ENCODE measurements at regions not wholly inside any gene's neighbourhood (a gene's known extent, or its start where the extent isn't known, plus 50 kb on each side); places are given as distances from the start of the nearest gene placed in this dataset.

GRCh38 chr20:23282546-23282945, 68.0 kb upstream of the NXT1 start:
- ChIA-PET POLR2A (no interaction called here), CTCF (interaction anchor here (0.6 kb wide), 1 partner anchor 696 kb away, joined by 3 read pairs; no protein-coding TSS in a partner anchor)
- no peaks in the 10 kb centered on the region for H3K9me3 ChIP-seq (ENCODE audit: control insufficient read depth, insufficient read depth, low read depth, low read length)
- no peaks in the 10 kb centered on the region for H3K4me1 ChIP-seq (ENCODE audit: control insufficient read depth, insufficient read depth, low read length)
- no peak for TF ChIP-seq YY1 (tag by site-specific recombination; IDR thresholded peaks at IDR 0.05)
- TF ChIP-seq REST (tag by site-specific recombination; IDR thresholded peaks at IDR 0.05), result no peak
- TF ChIP-seq ZNF645 (tag by site-specific recombination; IDR thresholded peaks at IDR 0.05), result no peak
- no peaks in the 10 kb centered on the region for H3K36me3 ChIP-seq (ENCODE audit: control insufficient read depth in 2 of 2, insufficient read depth in 1 of 2, low read length in 2 of 2)
- no peak overlapping the region for H3K27ac ChIP-seq (ENCODE audit: extremely low read depth, low read depth, low read length)
- no peak overlapping the region for H3K4me3 ChIP-seq (ENCODE audit: low read depth, low read length)

DNA sequence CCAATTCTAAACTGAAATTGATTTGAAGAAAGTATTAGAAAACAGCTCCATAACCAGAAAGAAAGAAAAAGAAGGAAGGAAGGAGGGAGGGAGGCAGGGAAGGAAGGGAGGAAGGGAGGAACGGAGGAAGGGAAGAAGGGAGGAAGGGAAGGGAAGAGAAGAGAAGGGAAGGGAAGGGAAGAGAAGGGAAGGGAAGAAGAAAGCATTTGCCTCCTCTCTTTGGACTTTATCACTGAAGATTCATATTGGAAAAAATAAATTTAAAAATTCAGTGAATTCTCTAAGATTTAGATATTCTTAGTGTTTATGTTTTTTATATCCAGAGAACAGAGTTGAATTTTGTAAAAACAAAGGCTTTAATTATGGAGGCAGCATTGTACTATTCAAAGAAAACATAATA, 68.5 kb upstream of the NXT1 start:
- Histone ChIP-seq H3K9me3 (ENCODE audit: control insufficient read depth, insufficient read depth, low read depth, low read length) (no peaks in the 10 kb centered on the region), H3K27ac (ENCODE audit: extremely low read depth, low read depth, low read length) (no peak overlapping the region), H3K4me1 (ENCODE audit: control insufficient read depth, insufficient read depth, low read length) (no peaks in the 10 kb centered on the region), H3K36me3 (ENCODE audit: control insufficient read depth in 2 of 2, insufficient read depth in 1 of 2, low read length in 2 of 2) (no peaks in the 10 kb centered on the region), H3K4me3 (ENCODE audit: low read depth, low read length) (no peak overlapping the region)
- ChIA-PET CTCF (interaction anchor here (0.6 to 0.7 kb wide), 2 partner anchors 216 to 653 kb away, joined by 4 to 8 read pairs; no protein-coding TSS in a partner anchor), POLR2A (no interaction called here)
- no peak for TF ChIP-seq ZNF354C (tag by site-specific recombination; IDR thresholded peaks at IDR 0.05; ENCODE audit: borderline replicate concordance, low read depth)
- TF ChIP-seq PRDM1 (tag by site-specific recombination; IDR thresholded peaks at IDR 0.05), result peak; percentile 72
- TF ChIP-seq, protein P1, sequence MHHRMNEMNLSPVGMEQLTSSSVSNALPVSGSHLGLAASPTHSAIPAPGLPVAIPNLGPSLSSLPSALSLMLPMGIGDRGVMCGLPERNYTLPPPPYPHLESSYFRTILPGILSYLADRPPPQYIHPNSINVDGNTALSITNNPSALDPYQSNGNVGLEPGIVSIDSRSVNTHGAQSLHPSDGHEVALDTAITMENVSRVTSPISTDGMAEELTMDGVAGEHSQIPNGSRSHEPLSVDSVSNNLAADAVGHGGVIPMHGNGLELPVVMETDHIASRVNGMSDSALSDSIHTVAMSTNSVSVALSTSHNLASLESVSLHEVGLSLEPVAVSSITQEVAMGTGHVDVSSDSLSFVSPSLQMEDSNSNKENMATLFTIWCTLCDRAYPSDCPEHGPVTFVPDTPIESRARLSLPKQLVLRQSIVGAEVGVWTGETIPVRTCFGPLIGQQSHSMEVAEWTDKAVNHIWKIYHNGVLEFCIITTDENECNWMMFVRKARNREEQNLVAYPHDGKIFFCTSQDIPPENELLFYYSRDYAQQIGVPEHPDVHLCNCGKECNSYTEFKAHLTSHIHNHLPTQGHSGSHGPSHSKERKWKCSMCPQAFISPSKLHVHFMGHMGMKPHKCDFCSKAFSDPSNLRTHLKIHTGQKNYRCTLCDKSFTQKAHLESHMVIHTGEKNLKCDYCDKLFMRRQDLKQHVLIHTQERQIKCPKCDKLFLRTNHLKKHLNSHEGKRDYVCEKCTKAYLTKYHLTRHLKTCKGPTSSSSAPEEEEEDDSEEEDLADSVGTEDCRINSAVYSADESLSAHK (tag by site-specific recombination; IDR thresholded peaks at IDR 0.05), result no peak
- TF ChIP-seq ZNF624 (tag by site-specific recombination; IDR thresholded peaks at IDR 0.05), result no peak
- TF ChIP-seq, protein P2, sequence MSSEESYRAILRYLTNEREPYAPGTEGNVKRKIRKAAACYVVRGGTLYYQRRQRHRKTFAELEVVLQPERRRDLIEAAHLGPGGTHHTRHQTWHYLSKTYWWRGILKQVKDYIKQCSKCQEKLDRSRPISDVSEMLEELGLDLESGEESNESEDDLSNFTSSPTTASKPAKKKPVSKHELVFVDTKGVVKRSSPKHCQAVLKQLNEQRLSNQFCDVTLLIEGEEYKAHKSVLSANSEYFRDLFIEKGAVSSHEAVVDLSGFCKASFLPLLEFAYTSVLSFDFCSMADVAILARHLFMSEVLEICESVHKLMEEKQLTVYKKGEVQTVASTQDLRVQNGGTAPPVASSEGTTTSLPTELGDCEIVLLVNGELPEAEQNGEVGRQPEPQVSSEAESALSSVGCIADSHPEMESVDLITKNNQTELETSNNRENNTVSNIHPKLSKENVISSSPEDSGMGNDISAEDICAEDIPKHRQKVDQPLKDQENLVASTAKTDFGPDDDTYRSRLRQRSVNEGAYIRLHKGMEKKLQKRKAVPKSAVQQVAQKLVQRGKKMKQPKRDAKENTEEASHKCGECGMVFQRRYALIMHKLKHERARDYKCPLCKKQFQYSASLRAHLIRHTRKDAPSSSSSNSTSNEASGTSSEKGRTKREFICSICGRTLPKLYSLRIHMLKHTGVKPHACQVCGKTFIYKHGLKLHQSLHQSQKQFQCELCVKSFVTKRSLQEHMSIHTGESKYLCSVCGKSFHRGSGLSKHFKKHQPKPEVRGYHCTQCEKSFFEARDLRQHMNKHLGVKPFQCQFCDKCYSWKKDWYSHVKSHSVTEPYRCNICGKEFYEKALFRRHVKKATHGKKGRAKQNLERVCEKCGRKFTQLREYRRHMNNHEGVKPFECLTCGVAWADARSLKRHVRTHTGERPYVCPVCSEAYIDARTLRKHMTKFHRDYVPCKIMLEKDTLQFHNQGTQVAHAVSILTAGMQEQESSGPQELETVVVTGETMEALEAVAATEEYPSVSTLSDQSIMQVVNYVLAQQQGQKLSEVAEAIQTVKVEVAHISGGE (tag by site-specific recombination; conservative IDR thresholded peaks at IDR 0.05; ENCODE audit: low read depth), result no peak
- TF ChIP-seq, protein P3, sequence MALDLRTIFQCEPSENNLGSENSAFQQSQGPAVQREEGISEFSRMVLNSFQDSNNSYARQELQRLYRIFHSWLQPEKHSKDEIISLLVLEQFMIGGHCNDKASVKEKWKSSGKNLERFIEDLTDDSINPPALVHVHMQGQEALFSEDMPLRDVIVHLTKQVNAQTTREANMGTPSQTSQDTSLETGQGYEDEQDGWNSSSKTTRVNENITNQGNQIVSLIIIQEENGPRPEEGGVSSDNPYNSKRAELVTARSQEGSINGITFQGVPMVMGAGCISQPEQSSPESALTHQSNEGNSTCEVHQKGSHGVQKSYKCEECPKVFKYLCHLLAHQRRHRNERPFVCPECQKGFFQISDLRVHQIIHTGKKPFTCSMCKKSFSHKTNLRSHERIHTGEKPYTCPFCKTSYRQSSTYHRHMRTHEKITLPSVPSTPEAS (tag by site-specific recombination; IDR thresholded peaks at IDR 0.05), result no peak
- TF ChIP-seq OVOL3 (tag by site-specific recombination; IDR thresholded peaks at IDR 0.05), result no peak
- no peak for TF ChIP-seq ZNF433 (tag by site-specific recombination; IDR thresholded peaks at IDR 0.05; ENCODE audit: low read depth)
- no peak for TF ChIP-seq ATF2 (tag by site-specific recombination; IDR thresholded peaks at IDR 0.05; ENCODE audit: low read depth)
- peak; percentile 39; the same call in 1 of the 2 replicates for TF ChIP-seq ZNF366 (tag by site-specific recombination; conservative IDR thresholded peaks at IDR 0.05)
